Astrocyte (in vitro differentiated cells and primary cell): ENCODE measurements at regions not wholly inside any gene's neighbourhood (a gene's known extent, or its start where the extent isn't known, plus 50 kb on each side); places are given as distances from the start of the nearest gene placed in this dataset.

Source experiments
- EZH2 ChIP-seq: IDR thresholded peaks from 2 replicates; pipeline ENCODE4 v1.6.1; 2012; ENCODE audit warnings: mild to moderate bottlenecking, low read length, inconsistent platforms; ENCODE audit not compliant: insufficient read depth
- TF ChIP-seq, protein P1 (sequence below): IDR thresholded peaks from 2 replicates; pipeline ENCODE4 v1.5.1; 2011; ENCODE audit warnings: low read depth, mild to moderate bottlenecking, inconsistent platforms, low read length, moderate library complexity; ENCODE audit not compliant: insufficient read depth

DNA sequence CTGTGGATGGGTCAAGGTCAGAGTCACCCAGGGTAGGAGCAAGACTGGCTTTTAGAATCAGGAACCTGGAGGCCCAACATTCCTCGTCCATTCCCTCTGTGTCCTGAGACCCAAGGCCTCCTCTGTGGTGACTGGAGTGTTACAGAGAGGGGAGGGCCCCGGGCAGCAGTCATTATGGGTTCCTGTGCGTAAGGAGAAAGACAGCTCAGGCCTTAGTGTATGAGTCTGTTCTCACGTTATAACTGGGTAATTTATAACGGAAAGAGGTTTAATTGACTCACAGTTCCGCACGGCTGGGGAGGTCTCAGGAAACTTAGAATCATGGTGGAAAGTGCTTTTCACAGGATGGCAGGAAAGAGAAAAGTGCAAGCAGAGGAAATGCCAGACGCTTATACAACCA, 422.3 kb downstream of the TCERG1L start:
- TF ChIP-seq, protein P1, sequence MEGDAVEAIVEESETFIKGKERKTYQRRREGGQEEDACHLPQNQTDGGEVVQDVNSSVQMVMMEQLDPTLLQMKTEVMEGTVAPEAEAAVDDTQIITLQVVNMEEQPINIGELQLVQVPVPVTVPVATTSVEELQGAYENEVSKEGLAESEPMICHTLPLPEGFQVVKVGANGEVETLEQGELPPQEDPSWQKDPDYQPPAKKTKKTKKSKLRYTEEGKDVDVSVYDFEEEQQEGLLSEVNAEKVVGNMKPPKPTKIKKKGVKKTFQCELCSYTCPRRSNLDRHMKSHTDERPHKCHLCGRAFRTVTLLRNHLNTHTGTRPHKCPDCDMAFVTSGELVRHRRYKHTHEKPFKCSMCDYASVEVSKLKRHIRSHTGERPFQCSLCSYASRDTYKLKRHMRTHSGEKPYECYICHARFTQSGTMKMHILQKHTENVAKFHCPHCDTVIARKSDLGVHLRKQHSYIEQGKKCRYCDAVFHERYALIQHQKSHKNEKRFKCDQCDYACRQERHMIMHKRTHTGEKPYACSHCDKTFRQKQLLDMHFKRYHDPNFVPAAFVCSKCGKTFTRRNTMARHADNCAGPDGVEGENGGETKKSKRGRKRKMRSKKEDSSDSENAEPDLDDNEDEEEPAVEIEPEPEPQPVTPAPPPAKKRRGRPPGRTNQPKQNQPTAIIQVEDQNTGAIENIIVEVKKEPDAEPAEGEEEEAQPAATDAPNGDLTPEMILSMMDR: no peak
- no peak for TF ChIP-seq EZH2
